Spleen (tissue), 11 donors: ENCODE measurements at regions not wholly inside any gene's neighbourhood (a gene's known extent, or its start where the extent isn't known, plus 50 kb on each side); places are given as distances from the start of the nearest gene placed in this dataset.

Experiments
- DNase-seq: peaks from one replicate; pipeline ENCODE4 v3.0.0-alpha.2; 2020
- H3K27ac ChIP-seq, 8 donors: fragments of 200-600 bp; sonication (generic) in 7 of 8; 1 replicate in 4 of 8; 2 replicates in 4 of 8; pipeline versions ENCODE4 v1.5.0 to v1.8.0; 2016 to 2021; ENCODE audit warnings: inconsistent platforms in 4 of 8, mild to moderate bottlenecking in 4 of 8, moderate library complexity in 1 of 8
- H3K27me3 ChIP-seq, 7 donors: fragments of 200-600 bp; sonication (generic) in 6 of 7; replicated peaks in 1 of 7; 1 replicate in 4 of 7; 2 replicates in 3 of 7; pipeline versions ENCODE4 v1.5.0 to v1.8.0; 2016 to 2021; ENCODE audit warnings: inconsistent platforms in 3 of 7, mild to moderate bottlenecking in 1 of 7
- H3K36me3 ChIP-seq, 6 donors: fragments of 200-600 bp; sonication (generic) in 5 of 6; 1 replicate in 4 of 6; 2 replicates in 2 of 6; pipeline versions ENCODE4 v1.5.0 to v1.8.0; 2016 to 2021; ENCODE audit warnings: inconsistent platforms in 2 of 6
- H3K4me1 ChIP-seq, 6 donors: fragments of 200-600 bp; sonication (generic) in 5 of 6; 1 replicate in 3 of 6; 2 replicates in 3 of 6; pipeline versions ENCODE4 v1.5.0 to v1.8.0; 2016 to 2021; ENCODE audit warnings: inconsistent platforms in 3 of 6
- H3K4me3 ChIP-seq, 8 donors: fragments of 200-600 bp; sonication (generic) in 7 of 8; 1 replicate in 4 of 8; 2 replicates in 4 of 8; pipeline versions ENCODE4 v1.5.0 to v1.8.0; 2016 to 2021; ENCODE audit warnings: inconsistent platforms in 4 of 8, mild to moderate bottlenecking in 4 of 8, moderate library complexity in 2 of 8
- H3K9me3 ChIP-seq, 8 donors: fragments of 200-600 bp; sonication (generic) in 7 of 8; 1 replicate in 4 of 8; 2 replicates in 4 of 8; pipeline versions ENCODE4 v1.5.0 to v1.8.0; 2016 to 2021; ENCODE audit warnings: inconsistent platforms in 4 of 8
- CTCF ChIP-seq, 11 experiments: fragments of 200-600 bp in 7 of 11; fragments of 450-650 bp in 4 of 11; sonication (generic) in 4 of 11; IDR thresholded peaks in 8 of 11; conservative IDR thresholded peaks in 3 of 11; 1 replicate in 7 of 11; 2 replicates in 4 of 11; pipeline versions ENCODE4 v1.4.0 to v1.8.0; 2016 to 2021; ENCODE audit warnings: antibody characterized with exemption in 11 of 11, inconsistent platforms in 4 of 11, mild to moderate bottlenecking in 1 of 11
- POLR2A ChIP-seq, 3 donors: fragments of 450-650 bp; IDR thresholded peaks; one replicate each; pipeline ENCODE4 v1.5.1; 2017; ENCODE audit warnings: antibody characterized with exemption in 3 of 3, mild to moderate bottlenecking in 1 of 3
- POLR2AphosphoS5 ChIP-seq, 3 donors: sonication (generic); formaldehyde crosslinking; IDR thresholded peaks; one replicate each; pipeline ENCODE4 v1.5.1; 2017; ENCODE audit warnings: antibody characterized with exemption in 3 of 3
- WGBS, 5 donors: extraction: QIAGEN DNeasy Blood & Tissue Kit in 3 of 5; methylation state at CpG; one replicate each; pipeline versions ENCODE4 v1.1.5 to v1.1.7; 2013 to 2018; 5-methylcytosine and 5-hydroxymethylcytosine counted together
- intact Hi-C: fragments of 100-400 bp; cut with DNase I; formaldehyde crosslinking; loops from one replicate; pipeline ENCODE4 v1.15.0; 2023; ENCODE audit warnings: low total_unique reads
- donor health status: healthy with polysubstance abuse.
- donor health status: DM: no; HTN: no; CAD: no; lungs with moderate emphysema.
- donor health status: DM: no; HTN: no; CAD: no.
- donor health status: Bipolar disorder and iron deficiency.
- donor health status: healthy.
- donor health status: DM: no; HTN: no; CAD: no.
- donor health status: DM: yes; HTN: yes; CAD: no.

- no peak overlapping the region for H3K4me3 ChIP-seq
- no peak for TF ChIP-seq POLR2AphosphoS5 (IDR thresholded peaks at IDR 0.05)
- no peak for TF ChIP-seq POLR2A (IDR thresholded peaks at IDR 0.05)
- no peak for TF ChIP-seq CTCF (IDR thresholded peaks at IDR 0.05 in 8 of 11, conservative IDR thresholded peaks at IDR 0.05 in 3 of 11)
- intact Hi-C loops: no loop called here
Measured at GRCh38 chr1:208767816-208768215, 523.6 kb upstream of the PLXNA2 start.

GRCh38 chr1:208772891-208773290, 528.7 kb upstream of the PLXNA2 start:
- TF ChIP-seq POLR2AphosphoS5 (IDR thresholded peaks at IDR 0.05) (no peak), POLR2A (IDR thresholded peaks at IDR 0.05) (no peak), CTCF (IDR thresholded peaks at IDR 0.05 in 8 of 11, conservative IDR thresholded peaks at IDR 0.05 in 3 of 11) (no peak)
- peaks cover 0 to 4% (median 0%) of the 10 kb centered on the region in 8 donors for H3K9me3 ChIP-seq
- no peaks in the 10 kb centered on the region for H3K4me1 ChIP-seq
- 46 to 76% (median 59%) methylated on average over 4 of the region's 4 CpGs for WGBS, 5 donors
- no peaks in the 10 kb centered on the region for H3K27me3 ChIP-seq
- H3K36me3 ChIP-seq: no peaks in the 10 kb centered on the region
- no peak overlapping the region for H3K4me3 ChIP-seq
- intact Hi-C loops: no loop called here
- H3K27ac ChIP-seq: no peak overlapping the region
- no peak for DNase-seq

More at GRCh38 chr1:208767816-208768215, 523.6 kb upstream of the PLXNA2 start:
- H3K9me3 ChIP-seq: no peaks in the 10 kb centered on the region
- WGBS, 5 donors: 76 to 91% (median 83%) methylated on average over 3 of the region's 3 CpGs
- no peak overlapping the region for H3K27ac ChIP-seq
- no peaks in the 10 kb centered on the region for H3K36me3 ChIP-seq
- H3K4me1 ChIP-seq: no peaks in the 10 kb centered on the region
- no peak for DNase-seq
- no peaks in the 10 kb centered on the region for H3K27me3 ChIP-seq

GRCh38 chr1:208775841-208776240, 531.7 kb upstream of the PLXNA2 start:
- Histone ChIP-seq H3K4me3 (no peak overlapping the region), H3K27me3 (no peaks in the 10 kb centered on the region), H3K27ac (no peak overlapping the region), H3K4me1 (no peaks in the 10 kb centered on the region), H3K36me3 (no peaks in the 10 kb centered on the region), H3K9me3 (peaks cover 0 to 8% (median 0%) of the 10 kb centered on the region in 8 donors)
- intact Hi-C loops: no loop called here
- no peak for TF ChIP-seq POLR2A (IDR thresholded peaks at IDR 0.05)
- TF ChIP-seq POLR2AphosphoS5 (IDR thresholded peaks at IDR 0.05): no peak
- no peak for TF ChIP-seq CTCF (IDR thresholded peaks at IDR 0.05 in 8 of 11, conservative IDR thresholded peaks at IDR 0.05 in 3 of 11)
- no peak for DNase-seq
- WGBS, 5 donors: 71 to 94% (median 85%) methylated on average over 3 of the region's 3 CpGs

- Histone ChIP-seq H3K4me3 (no peak overlapping the region), H3K36me3 (no peaks in the 10 kb centered on the region), H3K27ac (no peak overlapping the region), H3K9me3 (peaks cover 0 to 8% (median 0%) of the 10 kb centered on the region in 8 donors), H3K27me3 (no peaks in the 10 kb centered on the region), H3K4me1 (no peaks in the 10 kb centered on the region)
- TF ChIP-seq POLR2A (IDR thresholded peaks at IDR 0.05) (no peak), CTCF (IDR thresholded peaks at IDR 0.05 in 8 of 11, conservative IDR thresholded peaks at IDR 0.05 in 3 of 11) (no peak), POLR2AphosphoS5 (IDR thresholded peaks at IDR 0.05) (no peak)
- 87 to 98% (median 91%) methylated on average over 6 of the region's 6 CpGs for WGBS, 5 donors
- no peak for DNase-seq
- intact Hi-C loops: no loop called here
Measured at GRCh38 chr1:208778417-208778816, 534.2 kb upstream of the PLXNA2 start.
